M059J (cell line): ENCODE measurements at regions not wholly inside any gene's neighbourhood (a gene's known extent, or its start where the extent isn't known, plus 50 kb on each side); places are given as distances from the start of the nearest gene placed in this dataset.

ENCODE experiments used
- DNase-seq: peaks from one replicate; pipeline ENCODE4 v3.0.0-alpha.2; 2012; ENCODE audit warnings: low read depth

DNA sequence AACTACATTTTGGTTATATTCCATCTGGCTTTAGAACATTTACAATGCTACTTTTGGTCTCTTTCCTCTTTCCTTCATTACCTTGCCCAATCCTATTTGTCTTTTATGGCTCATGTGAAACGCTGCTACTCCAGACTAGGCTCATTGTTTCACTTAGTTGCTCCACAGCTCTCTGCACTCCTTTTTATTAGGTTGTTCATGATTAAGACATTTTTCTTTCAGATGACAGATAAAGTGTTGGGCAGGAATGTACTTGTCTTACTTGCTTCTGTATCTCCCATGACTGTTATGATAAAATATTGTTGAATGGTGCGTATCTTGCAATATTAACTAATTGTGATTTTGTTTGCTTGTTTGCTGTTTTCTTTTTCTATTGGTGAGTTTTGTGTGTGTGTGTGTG, 1532.3 kb downstream of the KCNT2 start:
- DNase-seq: no peak

DNA sequence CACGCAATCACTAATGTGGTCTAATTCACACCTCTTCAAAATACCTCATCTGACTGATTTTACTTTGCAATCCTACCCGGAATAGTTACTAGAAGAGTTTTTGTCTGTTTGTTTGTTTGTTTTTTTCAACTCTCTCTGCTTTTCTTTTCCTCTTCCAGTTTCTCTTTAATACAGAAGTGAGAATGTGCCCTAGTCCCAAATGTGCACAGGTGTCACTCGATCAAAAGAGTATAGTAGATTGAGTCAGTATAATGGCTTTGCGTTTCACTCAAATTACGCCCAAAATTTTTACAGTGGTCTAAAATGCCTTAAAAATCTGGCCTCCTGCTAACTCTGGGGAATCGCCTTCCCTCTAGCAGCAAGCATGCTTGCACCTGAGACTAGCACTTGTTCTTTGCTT, 1536.8 kb downstream of the KCNT2 start:
- no peak for DNase-seq

GRCh38 chr1:195065437-195065836, 1542.8 kb downstream of the KCNT2 start:
- no peak for DNase-seq

DNA sequence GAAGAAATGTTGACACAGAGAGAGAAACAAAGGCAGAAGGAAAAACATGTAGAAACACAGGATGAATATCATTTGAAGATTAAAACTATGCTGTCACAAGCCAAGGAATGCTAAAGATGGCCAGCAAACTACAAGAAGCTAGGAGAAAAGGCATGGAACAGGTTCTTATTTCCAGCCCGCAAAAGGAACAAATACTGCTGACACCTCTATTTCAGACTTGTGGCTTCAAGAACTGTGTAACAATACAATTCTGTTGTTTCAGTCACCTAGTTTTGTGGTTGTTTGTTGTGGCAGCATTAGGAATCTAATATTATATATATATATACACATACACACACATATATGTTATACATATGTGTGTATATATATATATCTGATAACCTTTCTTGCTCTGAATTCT, 1543.9 kb downstream of the KCNT2 start:
- DNase-seq: no peak

DNA sequence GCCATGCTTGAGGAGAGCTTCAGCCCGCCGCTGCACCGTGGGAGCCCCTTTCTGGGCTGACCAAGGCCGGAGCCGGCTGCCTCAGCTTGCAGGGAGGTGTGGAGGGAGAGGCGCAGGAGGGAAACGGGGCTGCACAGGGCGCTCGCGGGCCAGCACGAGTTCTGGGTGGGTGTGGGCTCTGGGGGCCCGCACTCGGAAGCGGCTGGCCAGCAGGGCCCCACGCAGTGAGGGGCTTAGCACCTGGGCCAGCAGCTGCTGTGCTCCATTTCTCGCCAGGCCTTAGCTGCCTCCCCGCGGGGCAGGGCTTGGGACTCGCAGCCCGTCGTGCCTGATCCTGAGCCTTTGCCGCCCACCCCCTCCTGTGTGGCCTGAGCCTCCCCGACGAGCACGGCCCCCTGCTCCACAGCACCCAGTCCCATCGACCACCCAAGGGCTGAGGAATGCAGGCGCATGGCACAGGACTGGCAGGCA, 1554.0 kb downstream of the KCNT2 start:
- no peak for DNase-seq

GRCh38 chr1:195053478-195053877, 1554.8 kb downstream of the KCNT2 start:
- peak; percentile 24 for DNase-seq

DNA sequence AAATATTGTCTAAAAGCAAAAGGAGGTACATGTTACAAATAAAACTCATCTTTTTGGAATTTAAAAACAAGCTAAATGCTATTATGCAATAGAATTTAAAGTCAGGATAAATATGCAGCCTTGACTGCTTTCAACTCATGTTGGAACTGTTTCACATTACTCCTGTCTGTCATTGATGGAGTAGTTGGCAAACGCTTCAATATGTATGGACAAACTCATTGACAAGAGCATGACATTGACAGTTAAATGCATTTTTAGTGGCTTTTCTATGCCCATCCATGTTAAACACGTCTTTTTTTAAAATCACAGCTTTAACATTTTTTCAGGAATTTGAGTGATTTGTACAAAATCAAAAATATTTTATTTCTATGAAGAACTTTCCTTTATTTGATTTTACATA, 1560.5 kb downstream of the KCNT2 start:
- DNase-seq: no peak

DNA sequence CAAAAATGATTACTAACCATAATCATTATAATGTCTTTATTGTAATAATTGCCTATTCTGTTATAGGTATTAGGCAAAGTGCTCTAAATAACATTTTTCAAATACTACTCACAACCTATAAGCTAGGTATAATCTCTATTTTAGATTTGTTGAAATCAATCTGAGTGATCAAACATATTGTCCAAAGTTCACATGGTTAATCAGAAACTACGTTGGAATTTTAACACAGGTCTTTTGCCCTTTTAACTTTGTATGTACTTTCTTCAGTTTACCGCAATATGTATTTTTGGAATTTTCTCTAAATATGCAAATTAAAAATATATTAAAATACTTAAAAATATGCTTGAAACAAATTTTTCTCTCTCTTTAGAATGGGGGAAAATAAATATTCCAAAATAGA, 1563.2 kb downstream of the KCNT2 start:
- DNase-seq: no peak

- no peak for DNase-seq
These were observed 1577.4 kb downstream of the KCNT2 start for GRCh38 chr1:195030793-195031192.

DNA sequence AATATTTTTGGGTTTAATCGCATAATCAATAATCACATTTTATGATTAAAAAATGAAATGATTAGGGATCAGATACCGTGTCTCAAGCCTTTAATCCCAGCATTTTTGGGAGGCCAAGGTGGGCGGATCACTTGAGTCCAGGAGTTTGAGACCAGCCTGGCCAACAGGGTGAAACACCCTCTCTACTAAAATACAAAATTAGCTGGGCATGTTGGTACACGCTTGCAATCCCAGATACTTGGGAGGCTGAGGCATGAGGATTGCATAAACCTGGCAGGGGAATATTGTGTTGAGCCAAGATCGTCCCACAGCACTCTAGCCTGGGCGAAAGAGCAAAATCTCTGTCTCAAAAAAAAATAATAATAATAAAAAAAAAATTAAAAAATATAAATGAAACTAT, 1581.4 kb downstream of the KCNT2 start:
- DNase-seq: no peak

- peak; percentile 55 for DNase-seq
These were observed 1588.9 kb downstream of the KCNT2 start for GRCh38 chr1:195019385-195019784.

DNA sequence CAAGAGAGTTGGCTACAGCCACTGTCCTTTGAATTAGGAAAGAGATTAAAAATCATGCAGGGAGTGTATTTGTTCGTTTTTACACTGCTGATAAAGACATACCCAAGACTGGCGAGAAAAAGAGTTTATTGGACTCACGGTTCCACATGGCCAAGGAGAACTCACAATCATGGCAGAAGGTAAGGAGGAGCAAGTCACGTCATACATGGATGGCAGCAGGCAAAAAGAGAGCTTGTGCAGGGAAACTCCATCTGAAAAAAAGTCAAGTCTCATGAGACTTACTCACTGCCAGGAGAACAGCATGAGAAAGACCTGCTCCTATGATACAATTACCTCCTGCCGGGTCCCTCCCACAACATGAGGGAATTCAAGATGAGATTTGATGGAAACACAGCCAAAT, 1595.2 kb downstream of the KCNT2 start:
- no peak for DNase-seq

DNA sequence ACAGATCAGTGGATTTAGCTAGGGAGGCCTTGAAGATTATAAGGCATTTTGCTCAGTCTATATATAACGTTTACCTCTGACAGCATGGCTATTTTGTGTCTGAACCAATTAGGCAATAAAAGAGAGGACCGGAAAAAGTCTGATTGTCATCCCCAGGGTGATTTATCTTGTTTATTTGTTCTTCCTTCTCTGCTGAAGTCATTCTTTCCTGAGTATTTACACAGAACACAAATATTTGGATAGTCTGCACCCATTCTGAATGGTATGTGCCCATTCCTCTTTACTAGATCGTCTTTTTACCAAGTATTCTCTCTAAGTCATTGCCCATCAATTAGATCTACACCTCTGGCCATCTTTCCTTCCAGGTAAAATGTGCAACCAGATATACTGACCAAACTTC, 1602.9 kb downstream of the KCNT2 start:
- DNase-seq: no peak

GRCh38 chr1:194990483-194990882, 1617.8 kb downstream of the KCNT2 start:
- no peak for DNase-seq

DNA sequence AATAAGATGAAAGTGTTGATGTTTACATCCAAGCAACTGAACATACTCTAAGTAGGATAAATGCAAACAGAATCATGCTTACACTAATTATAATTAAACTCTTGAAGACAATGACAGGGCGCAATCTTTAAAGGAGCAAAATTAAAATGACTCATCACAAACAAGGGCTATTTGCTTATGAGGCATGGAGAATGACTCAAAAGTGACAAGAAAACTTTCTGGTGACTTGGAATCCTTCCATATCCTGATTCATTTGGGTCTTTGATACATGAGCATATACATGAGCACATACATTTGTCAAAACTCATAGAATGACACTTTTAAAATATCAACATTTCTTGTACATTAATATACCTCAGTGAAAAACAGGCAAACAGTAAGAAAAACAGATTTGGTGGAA, 1632.3 kb downstream of the KCNT2 start:
- DNase-seq: peak; percentile 69

DNA sequence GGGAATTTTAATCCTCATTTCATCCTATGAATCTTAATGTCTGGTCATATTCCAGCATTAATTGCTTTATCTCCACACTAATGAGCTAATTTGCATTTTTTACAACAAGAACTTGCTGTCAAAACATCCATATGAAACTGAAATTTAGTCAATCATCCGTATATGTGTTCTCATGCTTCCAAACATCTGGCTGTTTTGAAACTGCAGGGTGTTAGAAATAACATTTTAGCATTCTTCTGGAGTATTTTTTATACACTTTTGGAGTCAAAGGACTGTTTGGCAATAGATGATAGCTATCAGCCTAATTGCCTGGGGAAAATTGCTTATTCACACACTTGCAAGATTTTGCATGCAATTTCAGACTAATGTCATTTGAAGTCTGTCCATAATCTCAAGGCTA, 1639.3 kb downstream of the KCNT2 start:
- no peak for DNase-seq

DNA sequence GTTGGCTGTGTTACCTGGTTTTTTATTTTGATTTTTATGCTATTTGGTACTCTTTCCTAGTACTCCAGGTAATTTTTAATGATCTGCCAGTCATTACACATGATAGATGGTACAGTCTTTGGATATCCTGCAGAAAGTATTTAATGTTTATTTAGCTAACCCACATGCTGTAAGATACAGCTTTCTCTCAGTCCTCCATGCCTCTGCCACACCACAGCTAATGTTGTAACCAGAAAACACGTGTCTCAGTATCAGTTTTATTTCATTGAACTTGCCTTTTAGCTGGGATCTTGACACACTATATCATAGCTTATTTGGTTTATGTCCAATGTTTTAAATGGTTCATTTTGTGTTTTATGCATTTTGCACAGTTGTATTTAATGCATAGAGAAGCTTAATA, 1648.4 kb downstream of the KCNT2 start:
- DNase-seq: peak; percentile 18

DNA sequence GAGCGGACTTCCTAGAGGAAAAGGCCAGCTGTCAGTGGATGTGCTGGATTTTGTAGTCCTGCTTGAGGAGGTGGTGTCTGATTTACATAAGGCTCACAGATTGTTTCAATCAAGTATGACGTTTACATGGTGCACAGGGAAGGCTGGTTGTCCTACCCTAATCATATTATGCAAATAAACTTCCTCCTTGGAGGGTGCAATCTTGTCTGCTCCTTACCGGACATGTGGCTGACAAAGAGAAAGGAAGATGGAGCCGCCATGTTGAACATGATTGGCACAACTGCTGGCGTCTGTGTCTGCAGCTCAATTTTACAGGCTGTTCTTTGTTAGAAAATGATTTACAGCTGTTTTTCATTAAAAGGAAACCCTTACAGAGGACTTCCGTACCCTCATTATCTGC, 1656.1 kb downstream of the KCNT2 start:
- DNase-seq: peak; percentile 31

DNA sequence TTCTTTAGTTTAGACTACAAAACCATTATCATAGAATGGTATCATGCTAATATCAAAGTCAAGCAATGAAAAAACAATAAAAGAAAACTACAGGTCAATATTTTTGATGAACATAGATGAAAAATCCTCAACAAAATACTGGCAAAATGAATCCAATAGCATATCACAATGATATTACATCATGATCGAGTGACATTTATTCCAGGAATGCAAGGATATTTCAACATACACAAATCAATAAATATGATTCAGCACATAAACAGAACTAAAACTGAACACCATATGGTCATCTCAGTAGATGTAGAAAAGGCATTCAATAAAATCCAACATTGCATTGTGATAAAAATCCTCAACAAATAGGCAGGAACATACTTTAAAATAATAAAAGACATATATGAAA, 1657.7 kb downstream of the KCNT2 start:
- no peak for DNase-seq

- DNase-seq: peak; percentile 22
These were observed 1667.8 kb downstream of the KCNT2 start for GRCh38 chr1:194940336-194941030.

GRCh38 chr1:194935864-194936263, 1672.4 kb downstream of the KCNT2 start:
- DNase-seq: no peak

GRCh38 chr1:194931166-194931565, 1677.1 kb downstream of the KCNT2 start:
- DNase-seq: no peak

- DNase-seq: no peak
These were observed 1678.1 kb downstream of the KCNT2 start for GRCh38 chr1:194930132-194930531.

- peak; percentile 32 for DNase-seq
These were observed 1678.9 kb downstream of the KCNT2 start for GRCh38 chr1:194929357-194929756.
